HG03280 (cell line): ENCODE measurements at regions not wholly inside any gene's neighbourhood (a gene's known extent, or its start where the extent isn't known, plus 50 kb on each side); places are given as distances from the start of the nearest gene placed in this dataset.
"Not testable (repeated sequence)": the region's sequence is repeated elsewhere in the genome, so short reads cannot be mapped to it uniquely, and the experiment has no call there.

Experiments
- ATAC-seq: cut with Tn5 transposase; IDR thresholded peaks from one replicate; pipeline ENCODE4 v1.9.1; 2021; ENCODE audit warnings: mild to moderate bottlenecking, moderate library complexity; ENCODE audit not compliant: unreplicated experiment

GRCh38 chr2:48043131-48043700, 136.9 kb upstream of the FBXO11 start:
- no peak for ATAC-seq

DNA sequence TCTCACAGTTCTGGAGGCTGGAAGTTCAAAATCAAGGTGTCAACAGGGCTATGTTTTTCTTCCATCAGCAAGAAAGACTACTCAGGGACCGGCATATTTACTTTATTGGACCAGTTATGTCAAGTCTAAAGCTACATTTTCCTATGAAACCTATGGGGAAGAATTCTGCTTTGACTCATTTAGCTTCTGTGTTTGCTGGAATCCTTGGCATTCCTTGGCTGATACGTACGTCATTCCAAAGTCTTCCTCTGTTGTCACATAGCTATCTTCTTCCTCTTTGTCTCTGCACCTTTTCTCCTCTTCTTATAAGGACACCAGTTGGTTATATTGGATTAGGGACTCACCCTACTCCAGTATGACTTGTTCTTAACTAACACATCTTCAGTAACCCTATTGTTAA, 137.4 kb upstream of the FBXO11 start:
- ATAC-seq, result no peak

GRCh38 chr2:48045613-48046012, 139.3 kb upstream of the FBXO11 start:
- no peak for ATAC-seq

DNA sequence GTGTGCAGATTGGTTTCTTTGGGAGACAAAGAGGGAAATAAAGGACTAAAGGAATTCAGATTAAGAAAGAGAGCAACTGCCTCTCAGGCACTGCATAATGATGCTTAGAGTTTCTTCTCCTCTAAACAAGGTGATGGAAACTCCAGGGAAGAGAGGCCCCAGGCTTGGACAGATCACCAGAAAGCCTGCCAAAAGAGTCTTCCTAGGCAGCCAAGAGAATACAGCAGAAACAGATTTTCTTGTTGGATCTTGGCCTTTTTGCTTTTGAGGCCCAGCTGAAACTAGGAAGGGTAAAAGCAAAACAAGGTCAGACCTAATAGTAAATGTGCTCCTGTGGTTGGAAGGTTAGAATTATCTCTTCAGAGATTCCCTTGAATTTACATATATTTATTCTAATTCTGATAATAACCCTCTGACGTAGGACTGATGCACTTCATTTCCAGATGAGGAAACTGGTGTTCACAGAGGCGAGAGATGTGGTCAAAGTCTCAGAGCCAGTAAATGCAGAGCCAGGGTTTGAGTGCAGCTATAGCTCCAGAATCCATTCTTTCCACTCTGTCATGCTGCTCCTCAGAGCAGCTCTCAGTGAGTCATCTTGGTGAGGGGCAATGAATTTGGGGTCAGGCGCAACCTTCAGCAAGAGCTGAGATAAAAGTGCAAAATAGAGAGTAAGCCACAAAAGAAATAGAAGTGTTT, 142.3 kb upstream of the FBXO11 start:
- ATAC-seq, result no peak

GRCh38 chr2:48049371-48049770, 143.1 kb upstream of the FBXO11 start:
- no peak for ATAC-seq

- ATAC-seq, result no peak
Measured at GRCh38 chr2:48050711-48051110, 144.4 kb upstream of the FBXO11 start.

DNA sequence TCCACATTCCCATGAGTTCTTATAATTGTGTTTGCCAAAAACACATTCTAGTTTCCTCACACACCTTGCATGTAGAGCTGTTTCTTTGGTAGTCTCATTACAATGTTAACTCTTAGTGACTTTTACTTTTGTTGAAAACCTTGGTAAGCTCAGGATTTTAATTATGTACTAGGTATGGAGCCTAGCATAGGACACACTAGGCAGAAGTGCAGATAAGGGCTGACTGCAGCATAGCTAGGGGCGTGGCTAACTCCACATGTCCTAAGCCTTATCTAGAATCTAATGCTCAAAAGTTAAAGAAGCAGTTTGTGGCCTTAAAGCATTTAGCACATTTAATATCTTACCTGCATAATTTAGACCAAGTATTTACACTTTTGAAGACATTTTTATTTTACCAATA, 153.7 kb upstream of the FBXO11 start:
- ATAC-seq, result no peak

- not testable (repeated sequence) for ATAC-seq
Measured at GRCh38 chr2:48061656-48062055, 155.4 kb upstream of the FBXO11 start.

DNA sequence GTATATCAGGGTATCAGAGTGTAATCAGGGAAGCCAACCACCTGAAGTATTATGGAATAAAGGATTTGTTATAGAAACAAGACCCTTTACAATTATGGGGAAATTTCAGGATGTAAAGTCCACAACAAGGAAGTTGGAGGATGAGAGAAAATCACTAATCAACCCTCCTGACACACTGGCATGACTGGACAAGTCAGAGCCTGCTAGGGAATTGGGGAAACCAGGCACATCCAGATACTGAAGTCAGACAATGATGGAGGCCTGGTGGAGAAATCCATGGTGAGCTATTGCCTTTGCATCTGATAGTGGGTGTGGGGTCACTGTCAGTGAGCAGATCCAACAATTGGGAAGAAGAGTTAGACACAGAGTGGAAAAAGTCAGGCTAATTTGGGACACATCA, 158.8 kb upstream of the FBXO11 start:
- no peak for ATAC-seq

DNA sequence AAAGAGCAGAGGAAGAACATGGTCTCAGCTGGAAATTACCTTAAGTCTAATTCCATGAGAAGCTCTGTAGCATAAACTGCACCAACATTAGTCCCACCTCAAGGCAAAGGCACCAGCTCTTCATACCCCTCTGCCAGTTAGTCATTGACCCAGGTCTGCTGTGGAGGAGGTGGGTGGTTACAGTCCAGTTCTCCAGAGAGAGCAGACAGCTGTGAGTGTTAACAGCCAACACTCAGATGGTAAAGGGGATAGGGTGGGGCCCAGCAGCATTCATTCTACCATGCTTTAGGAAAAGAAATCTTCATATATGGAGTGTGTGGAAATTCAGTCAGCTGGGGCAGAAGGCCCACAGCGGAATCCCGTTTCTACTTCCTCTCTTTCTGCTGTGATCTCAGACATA, 159.7 kb upstream of the FBXO11 start:
- ATAC-seq, result no peak

- ATAC-seq, result no peak
Measured at GRCh38 chr2:48069769-48070168, 163.5 kb upstream of the FBXO11 start.

DNA sequence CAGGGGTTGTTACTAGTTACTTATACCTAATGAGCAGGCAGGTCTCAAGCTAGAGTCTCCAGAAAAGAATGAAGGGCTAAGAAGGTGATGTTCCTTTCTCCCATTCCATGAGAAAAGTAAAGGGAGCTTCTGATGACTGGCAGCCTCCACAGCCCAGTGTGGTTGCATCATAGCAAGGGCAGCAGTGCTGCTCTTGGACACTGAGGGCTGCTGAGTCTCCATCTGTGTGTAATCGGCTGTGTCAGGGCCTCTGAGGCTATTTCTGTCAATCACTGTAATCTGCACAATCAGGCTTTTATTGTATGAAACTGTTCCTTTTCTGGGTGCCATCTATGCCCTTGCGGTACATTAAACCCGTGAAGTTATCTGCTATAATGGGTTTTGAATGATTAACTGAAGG, 164.1 kb upstream of the FBXO11 start:
- ATAC-seq, result no peak

DNA sequence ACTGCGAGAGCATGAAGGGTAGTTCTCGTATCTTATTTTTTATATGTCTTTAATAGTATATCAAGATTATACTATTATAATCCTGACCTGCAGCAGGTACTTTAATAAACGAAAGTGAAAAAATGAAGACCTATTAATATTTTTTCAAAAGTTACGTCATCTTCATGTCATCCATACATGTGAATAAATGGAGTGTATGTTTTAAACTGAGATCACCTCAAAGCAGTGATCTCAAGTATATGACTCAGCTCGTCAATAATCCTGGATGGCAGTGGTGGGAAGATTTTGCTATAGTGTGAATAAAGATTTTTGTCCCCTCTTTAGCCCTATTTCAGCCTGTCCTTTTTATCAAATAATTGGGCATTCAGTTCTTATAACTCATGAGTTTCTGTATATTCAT, 166.3 kb upstream of the FBXO11 start:
- ATAC-seq, result no peak

- no peak for ATAC-seq
Measured at GRCh38 chr2:48075631-48076030, 169.3 kb upstream of the FBXO11 start.

DNA sequence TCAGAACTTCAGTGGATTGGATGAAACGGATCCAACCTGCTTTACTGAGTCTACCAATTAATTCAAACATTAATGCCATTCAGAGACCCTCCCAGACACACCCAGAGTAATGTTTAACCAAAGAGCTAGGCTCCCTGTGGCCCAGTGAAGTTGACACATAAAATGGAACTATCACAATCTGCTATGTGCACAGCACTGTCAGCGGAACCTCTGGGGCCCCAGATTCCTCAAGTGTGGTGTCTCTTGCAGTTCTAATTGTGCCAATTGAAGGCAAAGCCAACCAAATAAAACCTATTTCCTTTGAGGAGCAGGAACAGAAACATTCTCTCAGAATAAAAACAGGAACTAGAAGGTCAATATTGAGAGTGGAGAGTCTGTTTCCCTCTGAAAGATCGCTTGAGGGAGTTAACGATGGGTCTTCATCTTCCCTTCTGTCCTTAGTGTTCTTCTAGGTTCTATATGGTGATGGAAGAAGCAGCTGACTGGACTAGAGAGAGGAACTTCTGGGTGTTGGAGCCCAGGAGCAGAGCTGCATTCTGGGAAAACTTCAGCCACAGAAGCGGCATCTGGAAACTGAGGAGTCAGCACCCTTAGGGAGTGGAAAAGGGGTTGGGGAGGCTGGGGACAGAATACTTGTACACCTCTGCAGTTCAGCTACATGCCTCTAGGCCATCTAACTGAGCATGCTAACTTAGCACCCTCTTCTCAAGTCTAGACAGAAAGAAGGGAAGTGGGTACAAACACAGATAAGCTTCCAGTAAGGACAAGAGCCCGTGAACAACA, 174.4 kb upstream of the FBXO11 start:
- ATAC-seq, result no peak

DNA sequence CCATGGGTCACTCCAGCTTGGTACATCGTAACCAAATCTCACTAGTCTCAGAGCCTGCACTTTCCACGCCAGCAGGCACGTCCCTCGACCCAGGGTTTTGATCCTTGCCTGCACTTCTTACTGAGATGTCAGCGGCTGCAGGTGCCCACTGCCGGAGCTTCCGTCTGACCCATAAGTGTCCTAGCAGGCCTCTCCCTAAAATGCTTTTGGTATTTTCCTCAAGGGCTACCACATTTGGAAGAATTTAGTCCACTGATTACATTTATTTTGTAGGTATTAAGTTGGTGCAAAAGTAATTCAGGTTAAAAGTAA, 175.0 kb upstream of the FBXO11 start:
- no peak for ATAC-seq

DNA sequence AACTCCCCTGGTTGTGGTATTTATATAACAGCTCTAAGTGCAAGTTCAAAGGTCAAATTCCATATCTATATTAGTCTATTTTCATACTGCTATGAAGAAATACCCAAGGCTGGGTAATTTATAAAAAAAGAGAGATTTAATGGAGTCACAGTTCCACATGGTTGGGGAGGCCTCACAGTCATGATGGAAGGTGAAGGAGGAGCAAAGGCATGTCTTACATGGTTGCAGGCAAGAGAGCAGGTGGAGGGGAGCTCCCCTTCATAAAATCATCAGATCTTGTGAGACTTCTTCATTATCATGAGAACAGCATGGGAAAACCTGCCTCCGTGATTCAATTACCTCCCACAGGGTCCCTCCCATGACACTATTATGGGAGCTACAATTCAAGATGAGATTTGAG, 179.6 kb upstream of the FBXO11 start:
- ATAC-seq, result no peak

DNA sequence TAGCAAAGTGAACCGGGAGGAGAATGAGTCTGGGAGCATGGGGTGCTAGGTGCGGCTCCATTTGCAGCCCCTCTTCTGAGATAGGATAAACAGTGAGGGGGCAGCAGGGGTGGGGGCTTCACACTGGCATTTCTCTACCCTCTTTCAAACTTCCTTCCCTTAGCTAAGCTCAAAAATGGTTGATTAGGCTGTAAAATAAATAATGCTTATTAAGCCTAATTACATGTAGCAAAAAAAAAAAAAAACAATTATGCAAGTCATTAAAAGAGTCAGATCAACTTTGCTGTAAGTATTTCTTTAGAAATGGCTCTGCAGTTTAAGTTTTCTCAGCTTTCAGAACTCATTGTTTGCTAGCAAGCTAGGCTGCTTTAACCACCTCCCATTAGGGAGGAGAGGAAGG, 182.7 kb upstream of the FBXO11 start:
- no peak for ATAC-seq

GRCh38 chr2:48089644-48090043, 183.3 kb upstream of the FBXO11 start:
- ATAC-seq, result no peak

DNA sequence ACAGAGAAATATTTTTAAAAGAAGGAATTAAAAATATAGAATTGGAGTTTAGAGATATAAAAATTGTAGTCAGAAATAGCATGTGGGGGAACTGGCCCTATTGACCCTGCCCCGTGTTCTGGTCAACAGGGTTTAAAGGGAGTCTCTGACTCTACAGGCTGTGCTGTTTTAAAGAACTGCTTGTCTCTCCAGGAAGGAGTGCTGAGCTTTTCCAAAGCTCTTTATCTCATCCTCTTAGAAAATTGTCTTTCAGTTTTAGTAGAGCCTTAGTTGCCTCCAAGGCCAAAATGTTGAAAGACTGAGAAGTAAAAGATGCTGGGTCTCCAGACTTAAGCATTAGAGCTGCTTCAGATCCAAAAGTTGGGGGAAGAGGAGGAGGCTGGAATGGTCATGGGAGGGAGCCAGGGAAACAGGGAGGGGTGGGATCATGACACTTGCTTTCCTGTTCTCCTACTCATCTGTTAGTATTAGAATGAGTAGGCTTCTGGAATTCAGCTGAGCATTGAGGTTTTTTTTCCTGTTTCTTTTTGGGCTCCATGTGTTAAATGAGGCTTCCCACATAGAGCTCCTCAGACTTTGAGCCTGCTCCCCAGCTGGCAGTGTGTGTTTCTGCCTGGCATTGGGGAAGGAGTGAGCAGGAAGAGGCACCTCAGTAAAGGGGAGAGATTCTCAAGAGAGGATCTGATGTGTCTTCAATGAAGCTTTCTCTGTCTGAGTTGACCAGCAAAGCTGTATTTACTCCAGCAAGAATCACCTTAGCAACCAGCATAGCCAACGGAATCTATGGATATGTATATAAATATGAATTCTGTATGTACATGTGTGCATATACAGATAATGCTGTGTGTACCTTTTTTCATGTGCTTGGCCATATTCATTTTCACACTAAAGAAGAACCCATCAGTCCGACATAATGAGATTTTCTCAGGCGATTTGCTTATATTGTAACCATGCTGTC, 186.8 kb upstream of the FBXO11 start:
- no peak for ATAC-seq

DNA sequence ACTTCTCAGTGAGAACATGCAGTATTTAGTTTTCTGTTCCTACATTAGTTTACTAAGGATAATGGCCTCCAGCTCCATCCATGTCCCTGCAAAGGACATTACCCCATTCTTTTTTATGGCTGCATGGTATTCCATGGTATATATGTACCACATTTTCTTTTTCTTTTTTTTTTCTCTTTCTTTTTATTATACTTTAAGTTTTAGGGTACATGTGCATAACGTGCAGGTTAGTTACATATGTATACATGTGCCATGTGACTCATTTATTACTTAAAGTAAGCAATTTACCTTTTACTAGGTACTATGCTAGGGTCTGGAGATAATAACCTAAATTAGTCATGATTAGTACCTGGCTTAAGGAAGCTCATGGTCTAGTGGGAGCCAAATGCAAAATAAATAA, 190.5 kb upstream of the FBXO11 start:
- not testable (repeated sequence) for ATAC-seq
